ENCODE measurements at regions not wholly inside any gene's neighbourhood (a gene's known extent, or its start where the extent isn't known, plus 50 kb on each side); places are given as distances from the start of the nearest gene placed in this dataset.

DNA sequence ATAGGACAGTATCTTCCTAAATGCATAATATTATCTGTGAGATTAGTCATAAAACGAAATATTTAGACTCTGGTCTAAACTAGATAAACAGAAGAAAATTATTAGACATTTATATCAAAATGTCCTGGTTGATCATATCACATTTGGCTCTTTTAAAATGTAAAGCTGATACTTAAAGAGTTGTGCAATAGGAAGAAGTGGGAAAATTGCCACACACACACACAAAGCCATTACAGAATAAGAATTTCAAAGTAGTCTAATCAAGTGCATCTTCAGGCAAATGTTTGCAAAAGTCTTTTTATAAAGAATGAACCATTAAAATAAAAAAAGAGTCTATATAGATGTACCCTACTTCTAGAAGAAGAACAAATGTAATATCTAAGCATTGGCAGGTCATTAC lies 301.7 kb downstream of the KIF2B start:
- TF ChIP-seq, protein P1, sequence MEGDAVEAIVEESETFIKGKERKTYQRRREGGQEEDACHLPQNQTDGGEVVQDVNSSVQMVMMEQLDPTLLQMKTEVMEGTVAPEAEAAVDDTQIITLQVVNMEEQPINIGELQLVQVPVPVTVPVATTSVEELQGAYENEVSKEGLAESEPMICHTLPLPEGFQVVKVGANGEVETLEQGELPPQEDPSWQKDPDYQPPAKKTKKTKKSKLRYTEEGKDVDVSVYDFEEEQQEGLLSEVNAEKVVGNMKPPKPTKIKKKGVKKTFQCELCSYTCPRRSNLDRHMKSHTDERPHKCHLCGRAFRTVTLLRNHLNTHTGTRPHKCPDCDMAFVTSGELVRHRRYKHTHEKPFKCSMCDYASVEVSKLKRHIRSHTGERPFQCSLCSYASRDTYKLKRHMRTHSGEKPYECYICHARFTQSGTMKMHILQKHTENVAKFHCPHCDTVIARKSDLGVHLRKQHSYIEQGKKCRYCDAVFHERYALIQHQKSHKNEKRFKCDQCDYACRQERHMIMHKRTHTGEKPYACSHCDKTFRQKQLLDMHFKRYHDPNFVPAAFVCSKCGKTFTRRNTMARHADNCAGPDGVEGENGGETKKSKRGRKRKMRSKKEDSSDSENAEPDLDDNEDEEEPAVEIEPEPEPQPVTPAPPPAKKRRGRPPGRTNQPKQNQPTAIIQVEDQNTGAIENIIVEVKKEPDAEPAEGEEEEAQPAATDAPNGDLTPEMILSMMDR (IDR thresholded peaks at IDR 0.05 in 8 of 11, conservative IDR thresholded peaks at IDR 0.05 in 3 of 11) = no peak
- TF ChIP-seq POLR2AphosphoS5 (IDR thresholded peaks at IDR 0.05) (no peak), POLR2A (IDR thresholded peaks at IDR 0.05) (no peak)
